ENCODE measurements at regions not wholly inside any gene's neighbourhood (a gene's known extent, or its start where the extent isn't known, plus 50 kb on each side); places are given as distances from the start of the nearest gene placed in this dataset.

DNA sequence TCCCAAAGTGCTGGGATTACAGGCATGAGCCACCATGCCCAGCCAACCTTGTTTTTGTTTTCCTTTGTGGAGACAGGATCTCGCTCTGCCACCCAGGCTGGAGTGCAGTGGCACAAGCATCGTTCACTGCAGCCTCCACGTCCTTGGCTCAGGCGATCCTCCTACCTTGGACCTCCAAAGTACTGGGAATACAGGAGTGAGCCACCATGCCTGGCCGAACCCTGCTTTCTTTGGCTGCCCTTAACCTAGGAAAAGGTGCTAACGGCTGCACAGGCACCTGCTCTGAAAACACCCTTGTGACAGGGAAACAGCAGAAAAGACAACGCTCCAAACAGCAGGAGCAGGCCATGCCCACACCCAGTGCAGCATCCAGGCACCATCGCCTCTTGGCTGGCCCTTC, 71.9 kb downstream of the OAT start:
- ATAC-seq: no peak
- Histone ChIP-seq H3K4me1 (no peaks in the 10 kb centered on the region), H3K27me3 (peaks cover 0 to 1% (median 0%) of the 10 kb centered on the region in 9 donors), H3K4me3 (no peak overlapping the region), H3K27ac (no peak overlapping the region), H3K9me3 (no peaks in the 10 kb centered on the region), H3K36me3 (no peaks in the 10 kb centered on the region)
- no peak for TF ChIP-seq POLR2A (IDR thresholded peaks at IDR 0.05)
- no peak for TF ChIP-seq CTCF (IDR thresholded peaks at IDR 0.05)
- WGBS, 4 donors: 94 to 98% (median 95%) methylated on average over 8 of the region's 8 CpGs
- DNase-seq: no peak
- intact Hi-C loops (cut with DNase I): no loop called here

- H3K4me3 ChIP-seq: no peak overlapping the region
- ATAC-seq: no peak
Measured at GRCh38 chr10:124345521-124345920, 73.2 kb downstream of the OAT start.

DNA sequence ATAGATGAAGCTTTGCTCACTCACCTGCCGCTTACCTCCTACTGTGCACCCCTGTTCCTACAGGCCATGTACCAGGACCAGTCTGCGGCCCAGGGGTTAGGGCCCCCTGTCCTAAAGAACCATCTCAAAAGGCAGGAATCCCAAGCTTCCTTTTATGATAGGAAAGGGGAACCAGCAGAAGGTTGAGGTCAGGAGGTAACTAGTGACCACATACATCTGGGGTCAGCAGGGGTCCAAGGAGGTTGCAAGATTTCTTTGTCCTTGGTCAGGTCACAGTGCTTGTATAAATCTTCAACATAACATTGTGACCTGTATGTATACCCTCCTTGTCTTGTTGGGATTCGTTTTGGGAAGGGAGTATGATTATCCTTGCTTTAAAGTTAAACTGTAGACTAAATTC, 73.8 kb downstream of the OAT start:
- no peak overlapping the region for H3K27ac ChIP-seq
- intact Hi-C loops (cut with DNase I): no loop called here
- no peak for ATAC-seq
- H3K9me3 ChIP-seq: no peaks in the 10 kb centered on the region
- H3K36me3 ChIP-seq: no peaks in the 10 kb centered on the region
- H3K4me1 ChIP-seq: peaks cover 0 to 16% (median 0%) of the 10 kb centered on the region in 12 donors
- no peaks in the 10 kb centered on the region for H3K27me3 ChIP-seq
- TF ChIP-seq CTCF (IDR thresholded peaks at IDR 0.05) (no peak), POLR2A (IDR thresholded peaks at IDR 0.05) (no peak)
- DNase-seq: no peak
- no peak overlapping the region for H3K4me3 ChIP-seq
- WGBS, 4 donors: 88 to 93% (median 89%) methylated on average over 3 of the region's 3 CpGs

More at GRCh38 chr10:124345521-124345920, 73.2 kb downstream of the OAT start:
- Histone ChIP-seq H3K4me1 (peaks cover 0 to 11% (median 0%) of the 10 kb centered on the region in 12 donors), H3K9me3 (no peaks in the 10 kb centered on the region), H3K27ac (no peak overlapping the region), H3K36me3 (no peaks in the 10 kb centered on the region), H3K27me3 (no peaks in the 10 kb centered on the region)
- TF ChIP-seq POLR2A (IDR thresholded peaks at IDR 0.05) (no peak), CTCF (IDR thresholded peaks at IDR 0.05) (no peak)
- WGBS, 4 donors: 90 to 96% (median 95%) methylated on average over 7 to 8 of the region's 8 CpGs
- intact Hi-C loops (cut with DNase I): no loop called here
- no peak for DNase-seq

GRCh38 chr10:124344266-124344590, 74.5 kb downstream of the OAT start:
- H3K36me3 ChIP-seq: no peaks in the 10 kb centered on the region
- H3K9me3 ChIP-seq: no peaks in the 10 kb centered on the region
- H3K4me3 ChIP-seq: no peak overlapping the region
- peaks cover 0 to 16% (median 0%) of the 10 kb centered on the region in 12 donors for H3K4me1 ChIP-seq
- no peak for ATAC-seq
- no peak overlapping the region for H3K27ac ChIP-seq
- WGBS, 4 donors: 91 to 97% (median 94%) methylated on average over 7 to 8 of the region's 8 CpGs
- H3K27me3 ChIP-seq: no peaks in the 10 kb centered on the region
- no peak for TF ChIP-seq POLR2A (IDR thresholded peaks at IDR 0.05)
- no peak for TF ChIP-seq CTCF (IDR thresholded peaks at IDR 0.05)
- no peak for DNase-seq
- intact Hi-C loops (cut with DNase I): no loop called here
